HG02763 (cell line): ENCODE measurements at regions not wholly inside any gene's neighbourhood (a gene's known extent, or its start where the extent isn't known, plus 50 kb on each side); places are given as distances from the start of the nearest gene placed in this dataset.
"Not testable (repeated sequence)": the region's sequence is repeated elsewhere in the genome, so short reads cannot be mapped to it uniquely, and the experiment has no call there.

Experiments
- ATAC-seq: cut with Tn5 transposase; IDR thresholded peaks from one replicate; pipeline ENCODE4 v1.9.1; 2021; ENCODE audit warnings: mild to moderate bottlenecking, moderate library complexity; ENCODE audit not compliant: unreplicated experiment

DNA sequence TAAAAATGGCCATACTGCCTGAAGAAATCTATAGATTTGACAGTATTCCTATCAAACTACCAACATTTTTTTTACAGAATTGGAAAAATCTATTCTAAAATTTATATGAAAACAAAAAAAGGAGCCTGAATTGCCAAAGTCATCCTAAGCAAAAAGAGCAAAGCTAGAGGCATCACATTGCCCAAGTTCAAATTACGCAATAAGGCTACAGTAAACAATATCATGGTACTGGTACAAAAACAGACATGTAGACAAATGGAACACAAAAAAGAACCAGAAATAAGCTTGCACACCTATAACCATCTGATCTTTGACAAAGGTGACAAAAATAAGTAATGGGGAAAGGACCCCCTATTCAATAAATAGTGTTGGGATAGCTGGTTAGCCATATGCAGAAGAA lies 50.2 kb upstream of the THSD7B start:
- no peak for ATAC-seq

DNA sequence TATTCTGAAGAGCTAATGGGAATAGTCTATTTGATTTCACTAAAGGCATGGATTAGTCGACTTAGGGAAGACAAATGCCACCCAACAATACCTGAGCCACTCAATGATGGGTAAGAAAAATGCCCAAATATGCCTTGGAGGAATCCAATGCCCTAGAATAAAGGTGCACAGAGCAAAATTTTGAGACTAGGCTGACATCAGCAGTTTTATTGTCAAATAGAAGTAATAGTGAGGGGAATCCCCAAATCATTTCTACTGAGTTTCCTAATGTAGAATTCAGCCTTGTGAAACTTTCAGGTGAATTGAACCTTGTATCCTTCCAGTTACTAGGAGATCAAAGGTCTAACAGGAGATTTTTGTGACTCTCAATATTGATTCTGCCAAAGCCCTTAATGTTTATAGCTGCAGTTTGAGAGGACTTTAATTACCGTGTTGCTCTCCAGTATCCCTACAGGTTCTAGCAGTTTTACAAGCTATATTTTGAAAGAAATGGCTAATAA lies 50.8 kb upstream of the THSD7B start:
- ATAC-seq = no peak

DNA sequence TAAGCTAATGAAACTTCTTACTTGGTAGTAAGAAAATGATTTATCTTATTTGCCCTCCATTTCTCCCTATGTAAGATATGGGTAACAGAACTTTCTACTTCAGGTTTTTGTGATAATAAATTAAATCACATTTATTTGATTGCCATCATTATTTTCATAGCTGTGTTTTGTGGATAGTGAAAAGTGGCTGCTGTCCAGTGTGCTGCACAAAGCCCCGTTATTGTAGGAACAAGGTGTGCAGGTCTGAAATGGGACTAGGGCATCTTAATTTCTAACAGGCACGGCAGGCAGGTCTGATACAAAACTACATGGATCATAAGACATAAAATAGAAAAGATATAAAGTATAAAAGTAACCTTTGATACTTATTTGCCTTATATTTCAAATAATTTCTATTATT lies 51.6 kb upstream of the THSD7B start:
- ATAC-seq = no peak

DNA sequence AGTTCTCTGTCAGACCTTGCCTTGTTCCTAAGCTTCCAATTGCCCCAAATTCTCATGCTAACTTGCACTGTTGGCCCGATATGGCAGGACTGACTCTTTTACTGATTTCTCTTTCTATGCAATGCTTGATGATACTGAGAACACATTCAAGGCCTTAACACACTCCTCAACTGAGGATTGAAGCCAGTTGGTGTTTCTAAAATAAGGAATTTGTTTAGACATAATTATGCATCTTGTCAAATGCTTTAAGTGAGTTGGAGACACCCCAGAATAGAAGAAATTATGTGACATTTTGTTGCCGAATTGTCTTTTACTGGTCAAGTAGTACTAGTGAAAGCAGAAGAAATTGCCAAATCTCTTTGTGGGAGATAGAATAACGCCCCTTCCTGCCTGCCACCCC lies 60.0 kb upstream of the THSD7B start:
- no peak for ATAC-seq

DNA sequence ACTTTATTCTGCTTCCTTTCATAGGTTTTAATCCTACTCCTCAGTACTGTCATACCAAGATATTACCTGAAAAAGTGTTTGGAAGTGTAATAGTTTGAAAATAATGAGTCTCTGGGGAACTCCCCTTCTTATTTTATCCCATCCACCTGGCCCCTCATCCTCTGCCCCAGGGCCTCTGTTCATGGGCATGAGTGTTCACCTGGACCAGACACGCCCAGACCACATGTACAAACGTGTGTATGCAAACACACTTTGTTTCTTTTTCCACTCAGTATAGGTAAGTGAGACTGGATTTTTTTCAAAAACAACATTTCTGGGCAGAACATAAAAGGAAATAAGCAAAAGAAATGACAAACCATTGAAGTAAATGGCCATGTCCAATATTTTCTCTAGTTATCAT lies 62.1 kb upstream of the THSD7B start:
- ATAC-seq = no peak

DNA sequence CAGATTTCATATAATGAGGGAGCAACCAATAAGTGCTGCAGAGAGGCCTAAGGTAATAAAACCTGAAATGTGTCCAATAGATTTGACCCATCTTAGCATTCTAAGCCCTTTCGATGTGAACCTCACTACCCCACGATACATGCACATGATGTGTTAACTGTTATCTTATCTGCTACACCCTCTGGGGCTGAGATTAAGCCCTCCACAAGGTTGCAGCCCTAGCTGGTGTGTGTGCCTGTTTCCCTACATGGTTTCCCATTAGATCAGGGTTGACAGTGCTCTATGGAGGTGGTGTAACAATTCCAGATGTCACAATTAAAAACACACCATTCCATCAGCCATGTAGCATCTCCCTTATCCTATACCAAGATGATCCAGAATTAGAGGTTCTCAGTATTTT lies 68.9 kb upstream of the THSD7B start:
- ATAC-seq = no peak

DNA sequence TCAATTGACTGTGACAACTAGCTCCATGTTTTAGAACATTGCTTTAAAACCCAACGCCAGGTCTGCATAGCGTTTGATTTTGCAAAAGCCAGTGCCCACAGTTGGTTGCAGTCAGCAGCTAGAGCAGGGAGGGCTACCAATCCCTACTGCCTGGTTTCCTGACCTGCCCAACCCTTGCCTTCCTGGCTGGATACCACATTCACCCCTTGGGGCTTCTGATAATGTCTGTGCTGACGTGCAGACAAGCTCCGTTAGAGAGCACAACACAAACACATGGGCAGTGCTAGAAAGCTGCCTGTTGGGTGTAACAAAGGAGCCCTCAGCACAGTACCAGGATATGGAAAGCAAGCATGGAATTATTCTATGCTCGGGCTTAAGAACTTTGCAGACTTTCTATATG lies 71.4 kb upstream of the THSD7B start:
- ATAC-seq = no peak

DNA sequence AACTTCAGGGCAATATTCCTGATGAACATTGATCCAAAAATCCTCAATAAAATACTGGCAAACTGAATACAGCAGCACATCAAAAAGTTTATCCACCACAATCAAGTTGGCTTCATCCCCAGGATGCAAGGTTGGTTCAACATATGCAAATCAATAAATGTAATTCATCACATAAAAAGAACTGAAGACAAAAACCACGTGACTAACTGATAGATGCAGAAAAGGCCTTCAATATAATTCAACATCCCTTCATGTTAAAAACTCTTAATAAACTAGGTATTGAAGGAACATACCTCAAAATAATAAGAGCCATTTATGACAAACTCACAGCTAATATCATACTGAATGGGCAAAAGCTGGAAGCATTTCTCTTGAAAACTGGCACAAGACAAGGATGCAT lies 85.3 kb upstream of the THSD7B start:
- not testable (repeated sequence) for ATAC-seq

DNA sequence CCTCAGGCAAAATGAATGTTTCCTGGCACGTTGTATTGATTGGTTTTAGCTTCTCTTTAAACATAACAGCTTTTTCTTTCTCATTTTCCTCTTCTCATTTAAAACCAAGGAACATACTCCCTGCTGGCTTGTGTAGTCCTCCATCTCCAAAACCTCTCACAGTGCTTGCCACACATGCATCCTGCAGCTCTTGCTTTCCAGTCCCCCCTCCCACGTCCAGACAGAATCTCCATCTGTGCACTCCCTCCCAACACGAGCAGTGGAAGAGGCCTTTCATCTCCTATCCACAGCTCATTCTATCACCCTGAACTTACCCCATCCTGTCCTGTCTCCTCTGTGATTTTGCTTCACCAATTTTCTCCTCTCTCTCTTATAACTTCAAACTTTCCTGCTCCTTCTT lies 99.6 kb upstream of the THSD7B start:
- ATAC-seq = no peak

DNA sequence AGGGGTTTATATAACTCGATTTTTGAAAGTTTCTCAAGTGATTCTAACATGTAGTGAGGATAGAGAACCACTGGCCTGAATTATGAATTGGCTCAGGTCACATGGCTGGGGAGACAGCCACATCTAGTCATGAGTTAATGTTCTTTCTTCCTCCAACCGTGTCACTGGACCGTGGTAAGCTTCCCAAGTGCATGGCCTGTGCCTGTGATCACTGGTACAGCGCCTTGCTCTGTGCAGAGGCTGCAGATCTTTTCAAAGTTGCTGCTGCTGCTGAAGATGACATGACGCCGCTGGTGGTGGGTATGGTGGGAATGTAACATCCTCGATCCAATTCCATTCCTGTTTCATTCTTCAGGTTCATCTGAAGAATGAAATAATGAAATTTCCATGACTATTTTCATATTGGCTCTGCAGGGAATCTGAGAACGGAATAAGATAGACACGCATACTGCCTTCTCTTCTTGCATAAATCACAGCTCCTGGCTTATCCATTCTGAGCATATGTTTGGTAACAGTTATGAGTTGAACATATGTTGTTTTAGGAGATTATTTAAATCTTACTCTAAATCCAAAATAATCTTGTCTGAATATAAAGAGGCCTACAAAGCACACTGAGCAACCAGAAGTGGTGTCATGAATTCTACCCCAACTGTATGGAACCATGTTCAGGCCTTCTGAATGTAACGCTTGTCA lies 100.5 kb upstream of the THSD7B start:
- ATAC-seq = no peak

DNA sequence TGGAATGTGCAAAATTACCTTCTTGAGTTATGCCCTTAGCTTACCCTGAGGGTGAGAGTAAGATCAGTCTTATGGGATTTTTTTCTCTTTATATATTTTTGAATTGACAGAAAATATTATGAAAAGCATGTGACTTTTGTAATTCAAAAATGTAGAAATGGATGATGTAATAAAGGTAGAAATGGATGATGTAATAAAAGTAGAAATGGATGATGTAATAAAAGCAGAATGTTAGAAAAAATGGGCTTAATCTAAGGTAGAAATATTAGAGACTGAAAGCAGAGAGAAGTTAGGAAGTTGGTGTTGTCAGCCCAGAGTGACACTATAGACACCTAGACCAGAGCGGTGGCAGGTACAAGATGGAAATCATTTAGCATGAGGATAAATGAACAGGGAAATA lies 107.1 kb upstream of the THSD7B start:
- no peak for ATAC-seq

DNA sequence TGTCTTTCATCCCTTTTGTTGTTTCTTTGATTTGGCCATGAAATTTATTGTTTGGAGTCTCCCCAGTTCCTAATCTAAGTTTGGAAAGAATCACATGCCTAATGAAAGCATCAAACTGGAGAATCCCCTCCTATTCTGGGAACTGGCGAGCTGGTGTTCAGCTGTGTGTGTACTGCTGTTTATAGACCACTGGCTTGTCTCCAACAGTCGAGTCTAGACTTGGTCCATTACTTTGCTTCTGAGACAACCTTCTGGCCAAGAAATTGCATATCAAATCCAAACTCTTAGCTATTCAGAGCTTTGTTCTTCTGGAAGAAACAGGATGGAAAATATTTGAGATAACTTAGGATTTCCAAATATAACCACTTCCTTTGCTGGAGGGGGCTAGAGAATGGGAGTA lies 111.5 kb upstream of the THSD7B start:
- no peak for ATAC-seq

DNA sequence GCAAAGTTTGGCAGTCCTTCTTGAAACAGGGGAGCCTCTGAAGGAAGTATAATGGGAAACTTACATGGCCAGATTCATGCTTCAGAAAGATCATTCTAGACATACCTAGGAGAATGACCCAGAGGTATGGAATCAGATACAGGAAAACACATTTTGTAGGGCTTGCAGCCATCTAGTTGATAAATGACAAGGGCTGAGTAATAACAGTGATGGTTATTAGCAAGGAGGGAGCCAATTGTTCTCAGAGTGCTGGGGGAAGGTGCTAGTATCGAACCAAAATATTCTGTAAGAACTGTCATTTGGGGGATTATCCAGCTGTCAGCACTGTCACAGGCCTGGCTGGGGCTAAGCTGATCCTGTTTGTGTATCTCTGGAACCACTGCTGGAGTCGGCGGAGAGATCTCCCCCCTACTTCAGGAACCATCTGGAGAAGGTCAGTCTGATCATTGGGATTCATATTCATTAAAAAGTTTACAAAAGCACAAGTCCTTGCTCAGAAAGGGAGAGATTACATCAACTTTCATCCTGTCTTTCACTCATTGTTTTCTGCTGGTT lies 113.8 kb upstream of the THSD7B start:
- no peak for ATAC-seq

DNA sequence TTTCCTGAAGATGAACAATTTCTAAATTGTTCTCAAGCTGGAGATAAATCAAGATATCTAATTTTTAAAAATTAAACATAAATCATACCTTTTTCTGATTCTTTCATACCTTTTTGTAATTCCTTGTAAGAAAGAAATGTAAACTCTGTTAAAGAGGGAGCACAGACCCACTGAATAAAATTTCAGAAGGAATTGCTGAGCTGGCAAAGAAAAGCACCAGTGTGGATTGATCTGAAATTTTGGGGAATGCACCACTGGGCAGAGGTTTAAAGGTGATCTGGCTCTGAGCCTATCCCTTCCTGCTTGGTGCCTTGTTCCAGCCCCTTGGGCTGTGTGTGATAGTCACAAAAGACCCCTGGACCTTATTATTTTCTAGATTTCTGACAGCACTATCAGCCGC lies 118.3 kb upstream of the THSD7B start:
- ATAC-seq = no peak

DNA sequence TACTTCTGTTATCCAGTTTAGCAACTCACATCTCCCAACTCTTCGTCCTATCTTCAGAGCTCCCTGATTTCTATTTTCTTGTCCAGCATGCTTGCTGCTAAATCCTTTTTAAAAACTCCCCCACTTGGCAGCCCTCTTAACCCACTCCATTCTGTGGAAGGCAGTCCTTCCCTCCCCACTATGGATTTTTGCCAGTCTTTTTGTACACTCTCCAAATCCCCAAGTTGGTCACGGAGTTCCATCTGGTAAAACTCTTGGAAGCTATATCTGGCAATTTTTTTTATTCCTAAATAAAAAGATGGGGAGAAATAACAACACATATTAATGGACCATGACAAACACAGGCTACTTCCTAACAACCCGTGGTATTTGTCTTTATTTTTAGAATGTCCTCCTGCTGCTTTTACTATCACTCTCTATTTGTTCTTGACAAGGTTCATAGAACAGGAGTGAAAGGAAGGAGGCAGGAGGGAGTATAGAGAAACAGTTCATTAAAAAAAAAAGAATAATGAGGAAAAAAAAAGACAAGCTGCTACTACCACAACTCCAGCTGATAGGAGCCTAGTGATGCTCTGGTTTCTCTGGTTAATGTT lies 120.0 kb upstream of the THSD7B start:
- ATAC-seq = no peak

DNA sequence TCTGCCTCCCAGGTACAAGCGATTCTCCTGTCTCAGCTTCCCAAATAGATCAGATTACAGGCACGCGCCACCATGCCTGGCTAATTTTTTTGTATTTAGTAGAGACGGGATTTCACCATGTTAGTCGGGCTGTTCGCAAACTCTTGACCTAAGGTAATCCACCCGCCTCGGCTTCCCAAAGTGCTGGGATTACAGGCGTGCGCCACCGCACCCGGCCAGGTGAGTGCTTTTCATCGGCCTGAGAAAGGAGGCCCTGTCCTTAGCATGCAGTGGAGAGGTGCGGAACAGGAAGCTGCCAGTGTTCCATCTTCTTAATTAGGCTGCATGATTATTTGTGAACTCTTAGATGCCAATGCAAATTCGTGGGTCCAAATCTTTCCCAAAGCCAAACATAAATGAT lies 125.7 kb upstream of the THSD7B start:
- no peak for ATAC-seq

DNA sequence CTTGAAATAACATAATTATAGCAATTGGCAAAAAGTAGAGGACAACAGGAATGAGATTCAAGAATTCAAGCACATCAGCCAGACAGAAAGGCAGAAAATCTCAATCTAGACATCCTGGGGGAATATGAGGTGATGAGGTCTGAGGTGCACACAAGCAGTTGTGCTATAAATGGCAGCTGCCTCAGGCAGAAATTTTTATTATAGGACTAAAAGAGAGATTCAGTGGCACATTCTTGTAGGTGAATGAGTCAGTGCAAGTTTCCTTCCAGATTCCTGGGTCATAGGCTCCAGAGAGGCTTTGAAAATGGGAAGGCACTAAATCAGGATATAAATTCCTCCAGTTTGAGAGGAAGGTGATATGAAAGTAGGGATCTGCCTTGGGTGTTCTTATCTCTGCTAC lies 127.2 kb upstream of the THSD7B start:
- no peak for ATAC-seq

DNA sequence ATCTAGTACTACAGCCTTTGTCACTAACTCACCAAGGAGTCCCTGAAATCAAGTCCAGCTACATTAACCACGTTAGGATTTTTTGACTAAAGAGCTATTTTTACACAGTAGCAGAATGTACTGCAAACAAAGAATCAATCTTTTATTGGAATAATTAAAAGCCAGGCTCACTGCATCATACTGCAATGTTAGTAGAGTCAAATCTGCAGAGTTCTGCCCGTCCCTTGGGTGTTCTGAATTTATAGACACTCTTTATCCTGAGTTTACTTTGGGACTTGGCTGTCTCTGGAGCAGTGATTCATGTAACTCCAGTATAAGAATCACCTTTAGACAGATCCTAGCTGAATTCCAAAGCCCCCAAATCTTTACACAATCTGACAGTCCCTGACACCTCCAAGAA lies 127.9 kb upstream of the THSD7B start:
- ATAC-seq = no peak

DNA sequence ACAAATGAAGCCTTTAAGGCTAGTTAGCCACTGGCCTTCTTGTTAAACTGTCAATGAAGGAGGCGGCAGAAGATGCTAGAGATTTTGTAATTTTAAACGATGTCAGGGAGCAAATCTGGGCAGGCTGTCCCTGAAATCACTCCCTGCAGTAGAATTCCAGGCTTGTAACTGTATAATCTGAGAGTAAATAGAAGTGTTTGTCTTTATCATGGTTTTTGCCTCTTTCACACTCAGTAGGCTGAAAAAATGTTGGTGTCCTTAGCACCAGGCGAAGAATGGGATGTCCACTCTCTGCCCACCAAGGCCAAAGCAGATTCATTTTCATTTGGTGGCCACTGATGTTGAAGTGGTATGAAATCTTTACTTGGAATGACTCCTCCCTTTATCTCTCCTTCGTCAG lies 136.9 kb upstream of the THSD7B start:
- ATAC-seq = no peak

DNA sequence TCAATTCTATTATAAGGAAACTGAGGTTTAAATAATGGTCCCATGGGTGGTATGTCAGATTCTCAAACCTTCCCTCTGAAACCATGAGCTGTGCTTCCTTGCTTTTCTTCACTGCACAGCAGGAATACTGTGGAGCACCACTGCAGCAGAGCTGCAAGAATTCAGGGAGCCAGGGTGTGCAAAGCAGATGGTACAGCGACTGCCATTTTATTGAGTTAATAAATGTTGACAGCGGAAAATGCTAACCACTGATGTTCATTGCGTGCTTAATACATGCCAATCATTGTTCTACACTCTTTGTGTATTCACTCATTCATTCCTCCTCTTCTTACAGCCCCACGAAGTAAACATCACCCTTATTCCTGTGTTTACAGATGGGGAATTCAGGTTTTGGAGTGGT lies 152.2 kb upstream of the THSD7B start:
- no peak for ATAC-seq

DNA sequence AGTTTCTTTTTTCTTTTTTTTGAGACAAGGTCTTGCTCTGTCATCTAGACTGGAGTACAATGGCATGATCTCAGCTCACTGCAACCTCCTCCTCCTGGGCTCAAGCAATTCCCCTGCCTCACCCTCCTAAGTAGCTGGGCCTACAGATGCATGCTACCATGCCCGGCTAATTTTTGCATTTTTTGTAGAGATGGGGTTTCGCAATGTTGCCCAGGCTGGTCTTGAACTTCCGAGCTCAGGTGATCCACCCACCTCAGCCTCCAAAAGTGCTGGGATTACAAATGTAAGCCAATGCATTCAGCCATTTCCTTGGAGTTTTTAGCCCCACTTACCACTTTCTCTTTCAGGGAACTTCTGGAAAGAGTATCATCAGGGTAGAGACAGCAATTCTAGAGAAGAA lies 153.3 kb upstream of the THSD7B start:
- ATAC-seq = no peak

DNA sequence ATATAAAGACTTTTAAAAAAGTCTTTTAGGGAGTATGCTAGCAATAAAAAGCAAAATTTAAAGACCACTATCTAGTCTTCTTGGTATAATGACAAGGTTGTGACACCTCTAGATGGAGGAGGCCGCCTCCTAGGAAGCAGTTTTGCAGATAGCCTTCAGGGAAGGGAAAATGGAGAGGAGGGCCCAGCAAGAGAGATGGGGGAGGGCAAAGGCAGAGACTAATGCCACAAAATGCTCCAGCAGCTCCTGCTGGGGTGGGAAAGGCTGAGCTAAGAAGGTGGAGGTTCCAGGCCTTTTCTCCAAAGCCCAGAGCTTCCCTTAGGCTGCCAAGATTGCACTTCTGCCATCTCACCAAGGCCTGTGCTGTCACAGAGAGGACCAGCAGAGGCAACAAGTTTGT lies 153.9 kb upstream of the THSD7B start:
- ATAC-seq = no peak
